ENCODE measurements at regions not wholly inside any gene's neighbourhood (a gene's known extent, or its start where the extent isn't known, plus 50 kb on each side); places are given as distances from the start of the nearest gene placed in this dataset.
"Not testable (repeated sequence)": the region's sequence is repeated elsewhere in the genome, so short reads cannot be mapped to it uniquely, and the experiment has no call there.

DNA sequence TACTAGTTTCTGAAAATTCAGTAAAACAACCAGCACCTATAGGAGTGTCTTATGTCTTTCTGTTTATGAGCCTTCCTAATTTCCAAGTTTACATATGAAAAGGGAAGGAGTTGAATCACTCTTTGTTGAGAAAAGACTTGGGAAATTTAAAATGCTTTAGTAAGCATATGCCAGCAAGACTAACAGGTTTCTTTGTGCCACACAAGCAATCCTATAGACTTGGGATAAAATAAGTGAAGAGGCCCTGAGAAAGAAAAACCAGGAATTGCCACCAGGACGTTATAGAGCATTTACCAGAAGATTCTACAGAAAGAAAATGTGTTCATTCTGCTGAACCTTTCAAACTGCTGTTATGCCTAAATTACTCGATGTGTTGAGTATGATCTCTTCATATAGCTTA lies 1099.1 kb downstream of the EPHA3 start:
- DNase-seq, result not testable (repeated sequence)

DNA sequence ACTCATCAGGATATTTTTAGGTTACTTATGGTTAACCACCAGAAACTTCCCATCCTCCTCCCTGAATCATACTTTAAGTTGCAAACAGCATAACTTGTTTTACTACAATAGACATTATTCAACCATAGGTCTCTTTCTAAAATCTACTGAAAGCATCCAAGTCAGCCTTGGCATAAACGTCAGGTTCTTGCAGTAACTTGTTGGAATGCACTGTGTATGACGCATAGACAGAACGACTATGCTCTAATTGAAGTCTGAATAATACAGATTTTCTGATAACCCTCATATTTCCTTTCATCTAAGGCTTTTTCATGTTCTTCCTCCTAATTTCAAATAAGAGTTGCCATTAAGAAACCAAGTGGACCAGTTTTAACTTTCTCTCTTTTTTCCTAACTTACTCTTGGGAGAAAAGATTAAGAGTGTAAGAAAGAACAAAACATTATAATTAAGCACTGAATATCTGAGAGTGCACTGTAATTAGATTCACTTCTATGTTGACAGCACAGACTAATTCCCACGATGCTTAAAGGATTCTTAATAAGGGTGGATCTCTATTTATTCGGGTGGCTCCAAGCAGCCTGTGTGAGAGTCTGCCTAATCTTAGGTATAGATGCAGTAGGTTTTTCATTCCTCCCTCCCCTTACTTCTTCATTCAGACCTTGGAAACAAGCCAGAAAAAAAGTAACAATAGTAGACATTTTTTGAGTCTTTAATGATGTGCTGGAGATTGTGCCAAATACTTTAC lies 1100.1 kb downstream of the EPHA3 start:
- not testable (repeated sequence) for DNase-seq

DNA sequence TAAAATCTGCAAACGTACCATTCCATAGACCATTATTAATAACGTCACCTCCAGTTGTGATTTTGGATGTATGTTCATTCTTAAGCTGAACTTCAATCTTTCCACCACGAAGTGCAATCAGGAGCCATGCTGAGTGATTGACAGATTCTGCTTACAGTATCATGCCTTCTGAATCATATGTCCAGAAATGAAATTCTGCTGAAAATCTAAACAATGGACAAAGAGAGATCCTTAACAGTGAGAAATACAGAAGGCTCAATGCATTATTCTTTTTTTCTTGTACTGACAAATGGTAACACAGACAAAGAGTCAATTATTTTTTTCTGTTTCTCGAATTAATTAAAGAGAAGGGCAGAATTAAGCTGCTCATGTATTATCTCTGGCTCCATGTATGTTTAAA lies 1114.5 kb downstream of the EPHA3 start:
- no peak for DNase-seq

DNA sequence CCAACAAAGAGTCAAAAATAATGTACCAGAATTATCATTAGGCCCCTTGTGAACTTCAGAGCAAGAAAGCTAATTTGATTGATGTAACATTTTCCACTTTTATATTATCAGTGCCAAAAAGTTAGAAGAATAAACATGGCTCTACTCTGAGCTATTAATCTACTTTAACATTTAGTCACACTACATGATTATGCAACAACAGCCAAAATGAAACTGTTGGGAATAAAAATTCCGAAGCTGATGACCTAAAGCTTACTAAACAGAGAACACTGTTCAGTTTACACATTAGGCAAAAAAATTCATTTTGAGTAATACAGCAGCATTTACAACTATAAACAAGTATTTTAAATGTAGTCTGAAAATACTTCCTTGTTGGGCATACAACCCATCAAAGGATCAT lies 1134.1 kb downstream of the EPHA3 start:
- DNase-seq, result no peak

DNA sequence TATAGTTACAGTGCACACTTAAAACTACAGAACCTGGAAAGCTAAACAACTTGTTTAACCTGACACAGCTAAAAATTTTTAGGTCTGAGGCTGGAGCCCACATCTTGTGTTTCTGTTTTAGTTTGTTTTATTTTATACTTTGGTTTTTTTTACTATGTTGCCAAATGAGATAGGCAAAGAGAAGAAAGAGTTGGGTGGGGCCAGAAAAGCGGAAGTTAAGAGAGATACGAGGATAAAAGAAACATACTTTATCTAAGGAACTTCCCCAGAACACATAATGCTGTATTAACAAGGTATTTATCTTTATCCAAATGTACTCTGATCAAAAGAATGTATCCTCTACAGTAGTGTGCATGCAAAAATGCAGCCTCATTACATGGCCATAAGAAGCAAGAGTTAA lies 1145.7 kb downstream of the EPHA3 start:
- DNase-seq, result no peak

DNA sequence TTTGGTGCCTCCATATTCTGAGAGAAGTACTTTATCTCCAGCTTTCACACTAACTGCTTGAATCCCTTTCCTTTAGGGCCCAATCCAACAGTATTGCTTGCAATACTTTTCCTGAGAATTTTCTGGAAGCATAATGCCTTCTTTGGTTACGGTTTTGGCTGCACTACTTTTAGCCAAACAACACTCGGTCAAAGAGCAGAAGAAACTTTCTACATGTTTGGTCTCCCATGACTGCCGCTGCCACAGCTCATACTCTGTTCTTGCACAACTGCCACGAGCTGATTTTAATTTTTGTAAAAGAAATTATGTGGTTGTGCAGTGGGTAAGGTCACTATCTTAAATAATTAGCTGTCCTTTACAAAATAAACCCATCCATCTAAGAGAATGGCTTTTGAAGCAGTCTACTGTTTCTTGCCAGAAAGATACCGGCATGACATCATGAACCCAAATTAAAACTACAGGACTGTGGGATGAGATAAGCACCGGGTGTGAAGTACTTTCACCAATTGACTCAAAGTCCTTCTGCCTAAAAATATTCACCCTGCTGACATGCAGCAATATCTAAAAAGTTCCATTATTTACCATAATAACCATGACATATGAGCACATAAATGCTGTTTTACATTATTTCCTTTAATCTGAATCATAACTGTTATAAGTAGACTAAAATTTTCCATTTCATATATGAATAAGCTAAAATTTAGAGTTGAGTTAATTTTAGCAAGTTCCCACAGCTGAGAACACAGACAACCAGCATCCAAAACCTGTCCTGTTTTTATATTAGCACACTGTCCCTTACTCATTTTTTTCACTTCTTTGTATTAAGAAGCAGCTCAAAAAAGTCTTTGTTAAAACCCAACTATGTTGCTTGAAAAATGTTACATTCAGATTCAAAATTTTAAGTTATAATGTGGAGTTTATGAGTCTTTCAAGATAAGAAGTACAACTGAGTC lies 1154.3 kb downstream of the EPHA3 start:
- no peak for DNase-seq
